Activated CD8-positive, alpha-beta memory T cell treated with anti-CD3 and anti-CD28 coated beads for 36 hours (primary cell): ENCODE measurements at regions not wholly inside any gene's neighbourhood (a gene's known extent, or its start where the extent isn't known, plus 50 kb on each side); places are given as distances from the start of the nearest gene placed in this dataset.
"Not testable (repeated sequence)": the region's sequence is repeated elsewhere in the genome, so short reads cannot be mapped to it uniquely, and the experiment has no call there.

Source experiments
- CTCF ChIA-PET: fragments of 350-600 bp; sonication (Branson Sonifier 250); formaldehyde crosslinking; loops from one replicate; lab custom pipeline; 2021; ENCODE audit warnings: antibody characterized with exemption; lab: Charles Lee
- POLR2A ChIA-PET: fragments of 350-600 bp; sonication (Branson Sonifier 250); formaldehyde crosslinking; loops from one replicate; lab custom pipeline; 2021; ENCODE audit warnings: antibody characterized with exemption; lab: Charles Lee

DNA sequence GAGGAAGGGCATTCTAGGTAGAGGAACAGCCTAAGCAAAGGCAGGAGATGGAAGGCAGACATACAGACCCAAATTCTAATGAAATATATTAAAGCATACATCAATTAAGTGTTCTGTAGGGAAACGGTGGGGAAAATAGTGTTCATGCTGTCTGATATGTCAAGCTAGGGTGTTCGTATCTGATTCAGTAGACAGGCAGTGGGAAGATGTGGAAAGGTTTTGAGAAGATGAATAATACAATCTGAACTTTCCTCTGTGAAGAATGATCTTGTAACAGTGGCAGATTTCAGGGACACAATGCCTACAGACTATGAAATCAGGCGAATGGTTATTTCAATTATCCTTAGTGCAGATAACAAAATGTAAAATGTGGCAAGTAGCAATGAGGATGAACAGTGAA is 594.2 kb downstream of the KCTD12 start:
- CTCF ChIA-PET, result no interaction called here

DNA sequence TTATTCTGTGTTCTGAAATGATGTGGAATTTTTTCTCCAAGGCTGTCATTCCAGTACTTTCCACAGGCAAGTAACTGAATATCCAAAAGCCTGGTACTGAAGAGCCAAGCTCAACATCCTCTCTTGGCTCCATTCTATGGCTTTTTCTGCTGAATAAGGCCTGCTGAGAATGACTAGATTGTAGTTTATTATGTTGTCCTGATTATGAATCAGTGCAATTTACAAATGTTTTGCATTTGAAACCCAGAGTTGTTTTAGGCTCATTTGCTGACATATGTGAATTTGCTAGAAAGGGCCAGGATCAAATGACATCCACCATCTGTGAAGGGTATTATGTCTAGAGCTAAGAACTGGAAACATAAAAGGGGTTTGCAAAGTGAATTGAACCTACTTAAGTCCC is 596.6 kb downstream of the KCTD12 start:
- POLR2A ChIA-PET, result no interaction called here
- CTCF ChIA-PET, result no interaction called here

More for the DNA sequence above, 594.2 kb downstream of the KCTD12 start:
- POLR2A ChIA-PET, result no interaction called here

DNA sequence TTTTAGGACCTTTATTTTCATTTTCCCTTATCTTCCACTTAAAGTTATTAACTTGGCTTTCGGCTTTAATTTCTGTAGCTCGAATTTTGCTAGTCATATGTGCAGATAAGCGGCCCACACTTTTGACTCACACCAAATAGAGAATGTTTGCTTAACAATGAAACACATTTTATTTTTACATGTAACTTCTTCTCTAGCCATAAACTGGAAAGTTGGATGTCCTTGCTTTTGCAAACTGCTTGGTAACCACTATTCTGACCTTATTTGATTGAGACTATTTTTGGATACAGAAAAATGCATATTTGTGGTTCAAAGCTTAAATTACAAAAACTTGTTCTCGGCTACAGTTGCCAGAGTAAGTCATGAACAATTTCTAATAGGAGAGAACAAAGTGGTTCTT is 600.0 kb downstream of the KCTD12 start:
- ChIA-PET POLR2A (no interaction called here), CTCF (no interaction called here)

DNA sequence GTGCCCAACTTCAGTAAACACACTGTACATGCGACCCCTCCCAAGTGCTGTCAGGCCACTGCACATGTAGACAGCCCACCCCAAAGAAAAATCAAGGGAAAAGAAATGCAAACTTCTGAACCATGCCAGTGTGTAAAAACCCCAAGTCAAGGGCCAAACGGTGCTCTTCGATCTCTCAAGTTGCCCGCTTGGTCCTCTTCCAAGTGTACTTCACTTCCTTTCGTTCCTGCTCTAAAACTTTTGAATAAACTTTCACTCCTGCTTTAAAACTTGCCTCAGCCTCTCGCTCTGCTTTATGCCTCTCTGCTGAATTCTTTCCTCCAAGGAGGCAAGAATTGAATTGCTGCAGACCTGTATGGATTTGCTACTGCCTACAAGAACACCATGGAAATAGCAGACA is 600.7 kb downstream of the KCTD12 start:
- POLR2A ChIA-PET, result no interaction called here
- CTCF ChIA-PET, result no interaction called here

DNA sequence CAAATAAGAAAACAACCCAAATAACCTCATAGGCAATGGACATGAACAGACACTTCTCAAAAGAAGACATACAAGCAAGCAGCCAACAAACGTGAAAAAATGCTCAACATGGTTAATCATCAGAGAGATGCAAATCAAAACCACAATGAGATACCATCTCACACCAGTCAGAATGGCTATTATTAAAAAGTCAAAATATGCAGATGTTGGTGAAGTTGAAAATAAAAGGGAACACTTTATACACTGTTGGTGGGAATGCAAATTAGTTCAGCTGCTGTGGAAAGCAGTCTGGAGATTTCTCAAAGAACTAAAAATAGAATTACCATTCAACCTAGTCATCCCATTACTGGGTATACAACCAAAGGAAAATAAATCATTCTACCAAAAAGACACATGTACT is 606.4 kb downstream of the KCTD12 start:
- CTCF ChIA-PET, POLR2A ChIA-PET: not testable (repeated sequence)

DNA sequence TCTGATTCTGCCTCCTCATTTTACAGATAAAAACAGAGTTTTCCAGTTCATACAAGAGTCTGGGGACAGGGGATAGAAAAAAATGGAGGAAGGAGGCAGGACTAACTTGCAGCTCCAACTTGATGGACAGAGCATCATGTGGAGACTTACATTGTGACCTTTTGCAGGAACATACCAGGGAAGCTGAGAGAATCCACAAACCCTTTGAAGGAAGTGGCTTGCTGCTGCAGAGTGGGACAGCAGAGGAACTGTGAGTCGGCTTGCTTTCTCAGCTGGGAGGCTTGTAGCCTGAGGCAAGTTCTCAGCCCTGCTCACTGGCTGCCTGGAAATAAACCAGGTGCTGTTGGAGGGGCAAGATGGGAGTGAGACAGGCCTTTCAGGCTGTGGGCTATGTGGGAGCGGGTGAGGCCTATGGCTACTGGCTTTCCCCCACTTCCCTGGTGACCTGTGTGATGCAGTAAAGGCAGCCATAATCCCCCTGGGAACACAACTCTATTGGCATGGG is 614.4 kb downstream of the KCTD12 start:
- POLR2A ChIA-PET, result no interaction called here

DNA sequence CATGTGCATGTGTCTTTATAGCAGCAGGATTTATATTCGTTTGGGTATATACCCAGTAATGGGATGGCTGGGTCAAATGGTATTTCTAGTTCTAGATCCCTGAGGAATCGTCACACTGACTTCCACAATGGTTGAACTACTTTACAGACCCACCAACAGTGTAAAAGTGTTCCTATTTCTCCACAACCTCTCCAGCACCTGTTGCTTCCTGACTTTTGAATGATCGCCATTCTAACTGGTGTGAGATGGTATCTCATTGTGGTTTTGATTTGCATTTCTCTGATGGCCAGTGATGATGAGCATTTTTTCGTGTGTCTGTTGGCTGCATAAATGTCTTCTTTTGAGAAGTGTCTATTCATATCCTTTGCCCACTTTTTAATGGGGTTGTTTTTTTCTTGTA is 617.9 kb downstream of the KCTD12 start:
- CTCF ChIA-PET, POLR2A ChIA-PET: not testable (repeated sequence)

More for the DNA sequence above, 614.4 kb downstream of the KCTD12 start:
- CTCF ChIA-PET, result no interaction called here

DNA sequence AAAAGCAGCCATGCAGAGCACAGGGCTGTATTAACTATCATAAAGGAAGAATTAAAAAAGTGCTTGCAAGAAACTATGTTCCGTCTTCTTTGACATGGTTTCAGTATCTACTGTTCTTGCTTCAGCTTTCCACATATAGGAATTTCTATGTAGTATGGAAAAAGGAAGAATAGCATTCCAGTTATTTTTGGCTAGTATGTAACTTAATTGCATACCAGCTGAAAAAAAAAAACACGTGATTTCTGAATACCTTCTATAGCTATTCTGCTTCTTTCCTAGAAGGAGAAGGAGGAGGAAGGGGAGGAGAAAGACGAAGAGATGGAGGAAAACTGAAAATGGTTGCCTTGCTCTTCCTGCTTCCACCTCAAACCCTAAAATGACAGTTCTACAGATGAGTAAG is 619.0 kb downstream of the KCTD12 start:
- POLR2A ChIA-PET, result no interaction called here
- CTCF ChIA-PET, result no interaction called here

DNA sequence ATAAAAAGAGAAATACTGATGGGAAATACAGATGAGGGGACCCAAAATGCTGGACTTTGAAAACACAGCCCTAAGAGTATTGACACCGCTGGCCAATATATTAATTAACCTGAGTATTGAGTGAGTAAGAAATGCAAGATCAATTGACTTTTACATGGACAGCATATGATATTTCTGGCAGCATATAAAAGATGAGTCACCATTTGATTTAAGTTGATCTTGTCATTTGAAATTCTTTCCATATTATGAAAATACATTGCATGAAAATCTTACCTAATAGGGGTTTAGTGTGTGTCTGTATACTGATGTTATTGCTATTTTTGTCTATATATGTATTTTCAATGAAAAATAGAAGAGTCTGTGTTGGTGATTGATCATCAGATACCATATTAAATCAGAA is 619.6 kb downstream of the KCTD12 start:
- ChIA-PET CTCF (no interaction called here), POLR2A (no interaction called here)

DNA sequence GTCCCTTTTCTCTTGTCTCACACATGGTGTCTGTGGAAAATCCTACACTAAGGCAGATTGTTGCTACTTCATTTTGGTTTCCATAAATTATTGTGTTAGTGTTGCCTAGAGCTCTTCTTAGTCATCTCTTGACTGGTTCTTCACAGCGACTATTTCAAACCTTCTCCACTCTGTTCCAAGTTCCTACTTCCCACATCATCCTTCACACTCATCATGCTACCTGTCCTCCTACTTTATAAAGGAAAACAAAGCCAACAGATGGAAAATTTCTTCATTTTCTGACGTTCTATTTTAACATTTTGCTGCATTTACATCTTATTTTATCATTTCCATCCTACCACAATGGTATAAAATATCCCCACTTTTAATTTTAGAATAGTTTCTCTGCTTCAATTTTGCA is 614.1 kb downstream of the LMO7 start:
- ChIA-PET CTCF (no interaction called here), POLR2A (no interaction called here)

DNA sequence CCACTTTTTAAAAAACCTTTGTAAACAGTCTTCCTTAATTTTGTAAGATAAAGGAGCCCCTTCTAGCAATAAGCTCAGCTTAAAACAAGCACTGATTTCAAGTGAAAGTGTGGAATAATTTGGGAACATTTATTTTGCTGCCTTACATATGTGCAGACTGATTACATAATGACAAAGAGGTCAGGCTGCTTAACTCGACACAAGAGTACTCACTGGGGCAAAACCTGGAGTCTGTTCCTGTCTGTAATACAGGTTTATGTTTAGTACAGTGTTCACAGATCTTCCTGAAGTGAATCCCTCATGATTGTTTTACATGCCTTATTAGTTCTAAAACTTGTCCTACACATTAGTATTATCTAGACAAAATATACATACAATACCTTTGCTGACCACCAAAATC is 609.8 kb downstream of the LMO7 start:
- ChIA-PET POLR2A (no interaction called here), CTCF (no interaction called here)

DNA sequence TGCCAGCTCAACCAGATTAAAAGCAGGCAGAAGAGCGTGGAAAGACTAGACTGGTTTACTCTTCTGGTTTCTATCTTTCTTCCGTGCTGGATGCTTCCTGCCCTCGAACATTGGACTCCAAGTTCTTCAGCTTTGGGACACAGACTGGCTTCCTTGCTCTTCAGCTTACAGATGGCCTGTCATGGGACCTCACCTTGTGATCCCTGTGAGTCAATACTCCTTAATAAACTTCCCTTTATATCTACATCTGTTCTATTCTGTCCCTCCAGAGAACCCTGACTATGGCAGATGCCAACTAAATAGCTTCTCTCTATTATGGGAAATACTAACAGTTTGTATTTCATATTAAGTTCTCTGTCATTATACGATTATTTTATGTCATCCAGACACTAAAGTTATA is 609.1 kb downstream of the LMO7 start:
- CTCF ChIA-PET, result no interaction called here

DNA sequence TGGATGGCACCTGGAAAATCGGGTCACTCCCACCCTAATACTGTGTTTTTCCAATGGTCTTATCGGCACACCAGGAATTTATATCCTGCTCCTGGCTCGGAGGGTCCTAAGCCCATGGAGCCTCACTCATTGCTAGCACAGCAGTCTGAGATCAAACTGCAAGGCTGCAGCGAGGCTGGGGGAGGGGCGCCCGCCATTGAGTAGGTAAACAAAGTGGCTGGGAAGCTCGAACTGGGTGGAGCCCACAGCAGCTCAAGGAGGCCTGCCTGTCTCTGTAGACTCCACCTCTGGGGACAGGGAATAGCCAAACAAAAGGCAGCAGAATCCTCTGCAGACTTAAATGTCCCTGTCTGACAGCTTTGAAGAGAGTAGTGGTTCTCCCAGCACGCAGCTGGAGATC is 607.0 kb downstream of the LMO7 start:
- POLR2A ChIA-PET, CTCF ChIA-PET: not testable (repeated sequence)

More for the DNA sequence above, 609.1 kb downstream of the LMO7 start:
- POLR2A ChIA-PET, result no interaction called here

DNA sequence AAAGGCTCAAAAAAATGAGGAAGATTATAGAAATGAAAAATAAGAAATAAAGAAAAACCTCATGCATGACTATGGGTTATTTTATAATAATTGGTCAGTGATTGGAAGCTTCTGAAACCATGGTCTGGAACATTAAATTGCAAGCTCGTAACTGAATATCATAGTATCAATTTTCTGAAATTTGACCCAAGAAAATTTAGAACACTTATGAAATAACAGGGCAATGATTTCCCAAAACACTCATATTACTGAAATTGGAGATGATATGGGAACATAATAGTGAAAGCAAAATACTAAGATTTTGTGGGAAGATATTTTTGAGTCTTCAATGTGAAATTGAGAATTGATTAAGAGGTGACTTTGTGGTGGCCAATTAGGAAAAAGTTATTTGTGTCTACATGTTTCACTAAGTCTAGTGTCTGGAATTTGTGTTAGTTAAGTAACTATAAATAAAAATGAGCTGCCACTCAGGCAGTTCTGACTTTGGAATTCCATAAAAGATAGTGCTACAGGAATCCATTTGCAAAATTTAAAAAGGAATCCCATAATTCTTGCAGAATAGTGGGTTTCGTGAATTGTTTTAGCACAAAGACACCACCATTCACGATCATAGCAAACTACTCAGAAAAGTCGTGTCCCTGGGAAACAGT is 603.0 kb downstream of the LMO7 start:
- CTCF ChIA-PET, result interaction anchor here (0.7 kb wide), 1 partner anchor 14 kb away, joined by 4 read pairs; no protein-coding TSS in a partner anchor
- POLR2A ChIA-PET, result no interaction called here

DNA sequence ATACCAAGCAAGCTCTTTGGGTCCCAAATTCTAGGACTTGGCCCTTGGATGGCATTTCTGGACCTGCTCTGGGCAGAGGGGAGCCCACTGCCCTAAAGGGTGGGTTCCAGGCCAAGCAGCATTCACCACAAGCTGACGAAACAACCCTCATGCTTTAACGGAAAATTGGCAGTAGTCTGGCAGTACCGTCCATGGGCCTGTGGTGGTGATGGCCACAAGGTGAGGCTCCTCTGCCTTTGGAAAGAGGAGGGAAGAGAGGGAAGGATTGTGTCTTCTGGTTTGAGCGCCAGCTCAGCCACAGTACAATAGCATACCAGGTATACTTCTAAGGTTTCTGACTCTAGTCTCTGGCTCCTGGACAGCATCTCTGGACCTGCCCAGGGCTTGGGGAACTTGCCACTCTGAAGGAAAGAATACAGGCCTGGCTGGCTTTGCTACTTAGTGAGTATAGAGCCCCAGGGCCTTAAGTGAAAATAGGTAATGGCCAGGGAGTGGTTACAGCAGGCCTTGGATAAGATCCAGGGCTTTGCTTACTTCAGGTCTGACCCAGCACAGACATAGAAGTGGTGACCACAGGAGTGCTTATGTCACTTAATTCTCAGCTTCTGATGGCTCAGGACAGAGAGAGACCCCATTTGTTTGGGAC is 595.5 kb downstream of the LMO7 start:
- CTCF ChIA-PET, result no interaction called here
- POLR2A ChIA-PET, result no interaction called here

DNA sequence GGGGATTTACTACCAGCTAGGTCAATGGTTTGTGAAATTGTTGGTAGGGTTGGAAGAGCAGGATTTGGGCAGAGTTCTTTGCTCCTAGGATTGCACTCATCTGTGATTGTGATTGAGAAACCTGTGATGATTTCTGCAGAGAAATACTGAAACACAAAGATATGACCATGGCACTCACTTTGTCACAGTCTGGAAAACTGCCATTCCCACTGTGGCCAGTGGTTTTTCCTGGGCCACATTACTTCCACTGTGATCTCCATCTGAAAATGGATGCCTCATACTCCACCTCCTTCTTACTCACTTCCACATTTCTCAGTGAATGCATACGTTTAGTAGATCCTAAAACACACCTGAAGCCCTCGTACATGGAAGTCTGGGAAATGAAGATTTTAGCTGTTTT is 593.2 kb downstream of the LMO7 start:
- ChIA-PET POLR2A (no interaction called here), CTCF (no interaction called here)

DNA sequence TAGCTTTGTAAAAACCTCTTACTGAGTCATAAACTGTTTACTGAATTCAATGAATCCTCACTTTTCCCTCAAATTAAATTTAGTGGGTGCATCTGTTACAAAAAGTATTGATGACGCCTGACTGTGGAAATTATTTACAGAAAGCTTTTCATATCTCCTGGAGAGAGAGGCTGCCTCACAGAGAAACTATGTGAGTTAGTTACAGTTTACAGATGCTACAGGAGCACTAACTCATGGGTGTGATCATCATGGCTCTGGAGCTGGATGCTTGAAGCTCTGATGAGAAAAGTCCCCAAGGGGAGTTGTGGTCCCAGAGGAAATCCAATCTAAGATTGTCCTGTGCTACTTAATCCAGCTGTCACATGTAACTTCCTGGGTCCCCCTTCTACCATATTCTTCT is 590.8 kb downstream of the LMO7 start:
- POLR2A ChIA-PET, result no interaction called here
- CTCF ChIA-PET, result no interaction called here

DNA sequence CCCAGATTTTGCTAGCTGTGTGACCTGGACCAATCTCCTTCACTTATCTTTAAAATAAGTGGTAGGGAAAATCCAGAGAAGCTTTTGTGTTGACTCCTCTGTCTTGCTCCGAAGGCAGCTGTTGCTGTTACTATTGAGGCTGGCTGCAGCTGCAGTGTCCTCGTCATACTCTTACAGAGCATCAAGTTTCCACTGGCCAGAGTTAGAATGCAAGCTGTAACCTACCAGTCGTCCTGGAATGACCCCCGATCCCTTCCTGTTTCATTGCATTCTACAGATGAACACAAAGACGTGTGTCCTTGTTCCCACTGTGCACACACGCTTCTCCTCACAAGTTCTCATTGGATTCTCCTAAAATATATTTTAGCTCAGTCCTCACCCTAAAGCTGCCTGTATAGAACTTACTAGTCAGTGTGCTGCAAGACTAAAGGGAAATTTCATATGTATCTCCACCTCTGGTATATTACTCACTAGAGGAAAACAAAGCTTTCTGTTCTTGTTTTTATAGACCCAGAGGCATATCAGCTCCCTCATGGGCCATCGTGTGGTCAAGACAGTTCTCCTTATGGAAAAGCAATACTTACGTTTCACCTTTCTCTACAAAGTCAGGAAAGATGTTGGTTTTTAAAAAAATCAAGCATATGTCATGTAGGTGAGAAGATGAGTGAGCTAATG is 589.8 kb downstream of the LMO7 start:
- CTCF ChIA-PET, result no interaction called here
- POLR2A ChIA-PET, result no interaction called here

DNA sequence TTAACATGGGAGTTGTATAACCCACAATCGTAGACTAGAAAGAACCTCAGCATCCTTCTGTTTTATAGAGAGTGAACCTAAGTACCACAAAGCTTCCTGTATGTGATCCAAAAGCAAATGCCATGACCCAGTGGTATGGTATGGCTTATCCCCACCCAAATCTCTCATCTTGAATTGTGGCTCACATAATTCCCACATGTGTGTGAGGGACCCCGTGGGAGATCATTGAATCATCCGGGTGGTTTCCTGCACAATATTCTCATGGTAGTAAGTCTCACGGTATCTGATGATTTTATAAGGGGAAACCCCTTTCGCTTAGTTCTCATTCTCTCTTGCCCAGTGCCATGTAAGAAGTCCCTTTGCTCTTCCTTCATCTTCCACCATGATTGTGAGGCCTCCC is 587.9 kb downstream of the LMO7 start:
- CTCF ChIA-PET, result no interaction called here
- POLR2A ChIA-PET, result no interaction called here

DNA sequence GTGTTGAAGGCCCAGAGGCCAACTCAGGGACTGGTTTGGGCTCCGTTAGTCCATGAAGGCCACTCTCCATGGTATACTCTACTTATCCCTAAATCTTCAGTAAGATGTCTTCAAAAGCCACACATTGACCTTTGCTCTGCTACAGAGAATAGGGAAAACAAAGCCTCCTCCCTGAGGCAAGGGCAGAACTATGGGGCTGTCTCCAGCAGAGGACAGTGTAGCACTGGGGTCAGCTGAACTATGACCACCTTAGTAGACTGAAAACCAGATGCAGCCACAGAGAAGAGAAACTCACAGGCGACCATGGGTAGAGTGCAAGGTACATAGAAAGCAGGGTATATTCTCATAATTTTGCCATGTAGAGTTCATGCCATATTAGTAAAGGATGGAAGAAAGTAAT is 587.4 kb downstream of the LMO7 start:
- ChIA-PET CTCF (no interaction called here), POLR2A (no interaction called here)

DNA sequence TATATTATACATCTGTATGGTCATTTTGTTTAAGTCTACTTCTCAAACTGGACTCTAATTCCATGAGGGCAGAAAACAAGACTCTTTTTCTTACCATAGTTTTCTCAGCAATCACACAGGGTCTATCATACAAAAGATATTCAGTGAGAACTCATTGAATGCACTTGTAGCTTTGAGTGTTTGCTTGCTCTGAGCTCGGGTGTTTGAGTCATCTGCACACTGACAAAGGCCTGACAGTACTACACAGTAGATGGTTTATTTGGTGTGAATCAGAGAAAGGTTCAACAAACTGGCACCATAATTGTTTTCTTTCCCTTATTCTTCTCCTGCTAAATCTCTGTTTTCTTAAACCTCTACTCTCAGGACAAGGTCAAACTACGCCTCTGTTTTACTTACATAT is 586.4 kb downstream of the LMO7 start:
- ChIA-PET CTCF (no interaction called here), POLR2A (no interaction called here)
